HG02623 (cell line): ENCODE measurements at regions not wholly inside any gene's neighbourhood (a gene's known extent, or its start where the extent isn't known, plus 50 kb on each side); places are given as distances from the start of the nearest gene placed in this dataset.
"Not testable (repeated sequence)": the region's sequence is repeated elsewhere in the genome, so short reads cannot be mapped to it uniquely, and the experiment has no call there.

ENCODE experiments used
- ATAC-seq: cut with Tn5 transposase; IDR thresholded peaks from one replicate; pipeline ENCODE4 v1.9.1; 2021; ENCODE audit warnings: moderate library complexity; ENCODE audit not compliant: unreplicated experiment

GRCh38 chr6:113246186-113246585, 611.0 kb upstream of the MARCKS start:
- ATAC-seq = no peak

- no peak for ATAC-seq
These were observed 608.6 kb upstream of the MARCKS start for GRCh38 chr6:113248532-113248931.

- ATAC-seq = not testable (repeated sequence)
These were observed 603.0 kb upstream of the MARCKS start for GRCh38 chr6:113254194-113254593.

GRCh38 chr6:113258771-113259170, 598.4 kb upstream of the MARCKS start:
- no peak for ATAC-seq

- ATAC-seq = no peak
These were observed 585.7 kb upstream of the MARCKS start for GRCh38 chr6:113271437-113271836.

GRCh38 chr6:113276601-113277000, 580.5 kb upstream of the MARCKS start:
- no peak for ATAC-seq

GRCh38 chr6:113277111-113277510, 580.0 kb upstream of the MARCKS start:
- ATAC-seq = no peak

GRCh38 chr6:113281014-113281413, 576.1 kb upstream of the MARCKS start:
- no peak for ATAC-seq

- ATAC-seq = no peak
These were observed 575.7 kb upstream of the MARCKS start for GRCh38 chr6:113281431-113281830.

GRCh38 chr6:113287396-113287795, 569.7 kb upstream of the MARCKS start:
- peak; percentile 67 for ATAC-seq

GRCh38 chr6:113288409-113288808, 568.7 kb upstream of the MARCKS start:
- ATAC-seq = no peak

- ATAC-seq = no peak
These were observed 568.0 kb upstream of the MARCKS start for GRCh38 chr6:113289166-113289565.

- ATAC-seq = no peak
These were observed 566.5 kb upstream of the MARCKS start for GRCh38 chr6:113290684-113291083.

GRCh38 chr6:113291751-113292445, 565.2 kb upstream of the MARCKS start:
- ATAC-seq = no peak

GRCh38 chr6:113292646-113293422, 564.3 kb upstream of the MARCKS start:
- peak; percentile 81 for ATAC-seq

GRCh38 chr6:113293423-113293740, 563.8 kb upstream of the MARCKS start:
- no peak for ATAC-seq

- ATAC-seq = no peak
These were observed 557.6 kb upstream of the MARCKS start for GRCh38 chr6:113299531-113299930.

- no peak for ATAC-seq
These were observed 555.5 kb upstream of the MARCKS start for GRCh38 chr6:113301651-113302050.

GRCh38 chr6:113304116-113304515, 553.0 kb upstream of the MARCKS start:
- no peak for ATAC-seq

GRCh38 chr6:113306552-113307145, 550.5 kb upstream of the MARCKS start:
- ATAC-seq = peak; percentile 99

GRCh38 chr6:113308266-113308665, 548.9 kb upstream of the MARCKS start:
- ATAC-seq = no peak

- no peak for ATAC-seq
These were observed 543.3 kb upstream of the MARCKS start for GRCh38 chr6:113313841-113314240.
